ENCODE measurements at regions not wholly inside any gene's neighbourhood (a gene's known extent, or its start where the extent isn't known, plus 50 kb on each side); places are given as distances from the start of the nearest gene placed in this dataset.

GRCh38 chr11:128313931-128314330 lies 273.4 kb downstream of the ETS1 start:
- Mint-ChIP-seq H3K27me3 (no peaks in the 10 kb centered on the region), H3K4me3 (no peak overlapping the region), H3K27ac (peak overlapping the region; percentile 22), H3K4me1 (peaks cover 66% of the 10 kb centered on the region), H3K9me3 (ENCODE audit: low read depth) (peaks cover 29% of the 10 kb centered on the region), H3K36me3 (peaks cover 60% of the 10 kb centered on the region)
- ATAC-seq (no peak), DNase-seq (no peak)
- CTCF ChIA-PET: interaction anchor here (1.8 to 3.1 kb wide), 2 partner anchors 10 to 11 kb away, joined by 4 to 8 read pairs; no protein-coding TSS in a partner anchor

GRCh38 chr11:128311742-128312719 lies 275.3 kb downstream of the ETS1 start:
- peaks cover 49% of the 10 kb centered on the region for H3K4me1 Mint-ChIP-seq
- no peak for DNase-seq
- peaks cover 55% of the 10 kb centered on the region for H3K36me3 Mint-ChIP-seq
- H3K9me3 Mint-ChIP-seq (ENCODE audit: low read depth): peaks cover 29% of the 10 kb centered on the region
- no peak overlapping the region for H3K27ac Mint-ChIP-seq
- CTCF ChIA-PET: interaction anchor here (1.8 to 3.1 kb wide), 2 partner anchors 12 to 13 kb away, joined by 4 to 8 read pairs; no protein-coding TSS in a partner anchor
- ATAC-seq: peak; percentile 23
- no peak overlapping the region for H3K4me3 Mint-ChIP-seq
- no peaks in the 10 kb centered on the region for H3K27me3 Mint-ChIP-seq

DNA sequence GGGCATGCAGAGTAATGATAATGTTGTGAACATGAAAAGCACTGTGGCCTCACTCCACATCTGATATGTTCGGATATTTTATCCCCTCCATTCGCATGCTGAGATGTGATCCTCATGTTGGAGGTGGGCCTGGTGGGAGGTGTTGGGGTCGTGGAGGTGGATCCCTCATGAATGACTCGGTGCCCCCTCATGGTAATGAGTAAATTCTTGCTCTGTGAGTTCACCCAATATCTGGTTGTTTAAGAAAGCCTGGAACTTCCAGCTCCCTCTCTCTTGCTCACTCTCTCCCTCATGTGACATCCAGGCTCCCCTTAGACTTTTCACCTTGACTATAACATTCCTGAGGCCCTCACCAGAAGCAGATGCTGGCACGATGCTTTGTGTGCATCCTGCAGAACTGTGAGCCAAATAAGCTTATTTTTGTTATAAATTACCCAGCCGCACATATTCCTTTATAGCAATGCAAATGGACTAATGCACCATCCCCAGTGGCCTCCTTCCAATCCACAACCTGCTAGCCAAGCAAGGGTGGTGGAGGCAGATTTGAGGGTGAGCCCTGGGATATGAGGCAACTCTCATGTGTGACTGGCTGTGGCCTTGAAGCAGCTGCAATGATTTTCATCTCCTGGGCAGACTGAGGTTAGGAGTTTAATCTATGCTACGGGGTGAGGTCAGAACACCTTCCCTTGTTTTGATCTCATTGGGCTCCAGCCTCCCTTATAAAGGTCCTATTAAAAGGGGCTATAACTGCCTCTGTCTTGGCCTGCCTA lies 276.5 kb downstream of the ETS1 start:
- H3K36me3 Mint-ChIP-seq: peaks cover 48% of the 10 kb centered on the region
- H3K4me3 Mint-ChIP-seq: no peak overlapping the region
- H3K27me3 Mint-ChIP-seq: no peaks in the 10 kb centered on the region
- DNase-seq (no peak), ATAC-seq (peak; percentile 47)
- H3K27ac Mint-ChIP-seq: no peak overlapping the region
- H3K4me1 Mint-ChIP-seq: peaks cover 44% of the 10 kb centered on the region
- H3K9me3 Mint-ChIP-seq (ENCODE audit: low read depth): peaks cover 21% of the 10 kb centered on the region
- CTCF ChIA-PET: no interaction called here

DNA sequence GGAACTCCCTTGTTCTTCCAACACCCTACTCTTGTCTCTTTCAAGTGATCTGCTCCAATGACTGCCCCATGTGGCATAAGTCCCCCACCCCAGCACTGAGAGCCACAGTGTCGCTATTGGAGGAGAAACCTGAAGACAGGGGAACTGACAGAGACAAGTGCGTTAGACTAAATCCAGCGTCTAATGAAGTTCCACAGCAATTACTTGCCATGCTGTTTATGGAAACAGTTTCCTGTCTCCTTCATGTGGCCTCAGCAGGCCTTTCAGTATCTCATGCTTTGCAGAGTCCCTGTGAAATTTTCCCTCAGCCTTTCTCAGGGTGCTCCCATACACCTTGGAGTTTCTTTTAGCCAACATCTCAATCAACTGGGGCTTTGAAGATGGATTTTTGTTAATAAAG lies 277.4 kb downstream of the ETS1 start:
- no peak overlapping the region for H3K4me3 Mint-ChIP-seq
- peaks cover 17% of the 10 kb centered on the region for H3K9me3 Mint-ChIP-seq (ENCODE audit: low read depth)
- CTCF ChIA-PET: no interaction called here
- no peak for DNase-seq
- H3K27ac Mint-ChIP-seq: no peak overlapping the region
- H3K4me1 Mint-ChIP-seq: peaks cover 47% of the 10 kb centered on the region
- peaks cover 40% of the 10 kb centered on the region for H3K36me3 Mint-ChIP-seq
- ATAC-seq: no peak
- H3K27me3 Mint-ChIP-seq: no peaks in the 10 kb centered on the region

DNA sequence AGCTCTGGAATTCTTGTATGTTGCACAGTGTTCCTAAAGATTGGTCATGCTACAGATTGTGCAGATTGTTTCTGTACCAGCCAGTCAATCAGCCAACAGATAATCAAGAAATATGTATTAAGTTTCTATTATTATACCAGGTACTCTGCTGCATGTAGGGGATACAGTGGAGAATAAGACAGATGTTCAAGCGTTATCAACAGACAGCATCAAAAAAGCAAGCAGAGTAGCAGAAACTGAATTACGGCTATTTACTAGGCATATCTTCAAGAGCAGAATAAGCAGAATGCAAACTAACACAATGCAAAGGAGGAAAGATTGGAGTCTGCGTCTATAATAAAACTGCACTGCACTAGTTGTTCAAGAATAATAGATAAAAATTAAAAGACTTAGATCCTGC lies 278.6 kb downstream of the ETS1 start:
- H3K9me3 Mint-ChIP-seq (ENCODE audit: low read depth): peaks cover 9% of the 10 kb centered on the region
- H3K27me3 Mint-ChIP-seq: no peaks in the 10 kb centered on the region
- DNase-seq (no peak), ATAC-seq (no peak)
- H3K27ac Mint-ChIP-seq: no peak overlapping the region
- CTCF ChIA-PET: interaction anchor here (0.7 to 1.7 kb wide), 2 partner anchors 9 to 15 kb away, joined by 4 to 8 read pairs; no protein-coding TSS in a partner anchor
- peaks cover 53% of the 10 kb centered on the region for H3K4me1 Mint-ChIP-seq
- H3K4me3 Mint-ChIP-seq: no peak overlapping the region
- H3K36me3 Mint-ChIP-seq: peaks cover 31% of the 10 kb centered on the region

GRCh38 chr11:128305588-128305987 lies 281.8 kb downstream of the ETS1 start:
- Mint-ChIP-seq H3K36me3 (peaks cover 17% of the 10 kb centered on the region), H3K9me3 (ENCODE audit: low read depth) (peaks cover 3% of the 10 kb centered on the region), H3K4me1 (peaks cover 52% of the 10 kb centered on the region), H3K27me3 (no peaks in the 10 kb centered on the region), H3K4me3 (no peak overlapping the region), H3K27ac (peak overlapping the region; percentile 98)
- ATAC-seq: no peak
- CTCF ChIA-PET: interaction anchor here (1.3 to 2.3 kb wide), 7 partner anchors 9 to 414 kb away, joined by 3 to 18 read pairs (median 4); no protein-coding TSS in a partner anchor
- DNase-seq: no peak

GRCh38 chr11:128304666-128305485 lies 282.5 kb downstream of the ETS1 start:
- CTCF ChIA-PET: interaction anchor here (1.1 to 2.3 kb wide), 9 partner anchors 8 to 414 kb away, joined by 3 to 18 read pairs (median 4); no protein-coding TSS in a partner anchor
- Mint-ChIP-seq H3K4me3 (peak overlapping the region; percentile 34), H3K9me3 (ENCODE audit: low read depth) (peaks cover 3% of the 10 kb centered on the region), H3K4me1 (peaks cover 52% of the 10 kb centered on the region), H3K27ac (peak overlapping the region; percentile 98), H3K27me3 (no peaks in the 10 kb centered on the region), H3K36me3 (peaks cover 20% of the 10 kb centered on the region)
- ATAC-seq (peak; percentile 7), DNase-seq (no peak)

DNA sequence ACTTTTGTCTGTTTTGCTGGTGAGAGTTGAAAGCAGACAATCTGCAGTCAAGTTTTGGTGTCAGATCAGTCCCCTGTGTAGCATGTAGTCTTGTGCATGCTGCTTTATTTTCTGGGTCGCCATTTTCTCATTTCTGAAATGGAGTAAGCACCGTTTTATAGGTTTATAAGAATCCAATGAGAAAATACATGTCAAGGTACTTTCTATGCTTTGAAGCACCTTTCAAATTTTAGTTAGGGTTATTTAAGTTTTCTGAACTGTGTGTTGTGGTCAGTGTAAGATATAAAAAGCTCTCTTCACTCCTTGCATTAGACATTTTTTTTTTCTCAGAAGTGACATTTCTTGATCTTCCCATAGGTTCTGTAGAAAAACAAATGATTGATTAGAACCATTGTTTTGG lies 283.2 kb downstream of the ETS1 start:
- H3K27ac Mint-ChIP-seq: peak overlapping the region; percentile 98
- H3K36me3 Mint-ChIP-seq: peaks cover 23% of the 10 kb centered on the region
- H3K27me3 Mint-ChIP-seq: no peaks in the 10 kb centered on the region
- CTCF ChIA-PET: interaction anchor here (1.1 to 2.3 kb wide), 8 partner anchors 8 to 415 kb away, joined by 3 to 18 read pairs (median 4); no protein-coding TSS in a partner anchor
- H3K9me3 Mint-ChIP-seq (ENCODE audit: low read depth): peaks cover 3% of the 10 kb centered on the region
- DNase-seq (no peak), ATAC-seq (no peak)
- H3K4me1 Mint-ChIP-seq: peaks cover 60% of the 10 kb centered on the region
- peak overlapping the region; percentile 34 for H3K4me3 Mint-ChIP-seq

DNA sequence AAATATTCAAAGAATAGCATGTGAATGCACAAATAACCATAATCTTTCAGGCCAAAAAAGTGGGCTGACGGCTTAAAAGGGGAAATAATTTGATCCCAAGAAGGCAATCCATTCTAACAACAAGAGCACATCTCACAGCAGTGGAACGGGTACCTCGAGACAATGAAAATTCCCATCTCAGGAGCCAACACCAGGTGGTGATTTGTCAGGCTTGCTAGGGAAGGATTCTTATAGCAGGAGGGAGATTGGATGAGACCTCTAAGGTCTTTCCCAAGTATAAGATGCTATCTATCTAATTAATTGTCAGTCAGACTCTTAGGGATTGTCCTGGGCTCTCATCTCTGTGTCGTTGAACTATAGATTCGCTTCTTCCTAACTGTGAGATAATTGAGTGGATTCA lies 284.0 kb downstream of the ETS1 start:
- CTCF ChIA-PET: interaction anchor here (0.8 to 7.4 kb wide), 17 partner anchors 12 to 527 kb away, joined by 3 to 82 read pairs (median 4); no protein-coding TSS in a partner anchor
- H3K4me3 Mint-ChIP-seq: peak overlapping the region; percentile 34
- H3K27ac Mint-ChIP-seq: peak overlapping the region; percentile 98
- H3K36me3 Mint-ChIP-seq: peaks cover 22% of the 10 kb centered on the region
- ATAC-seq (no peak), DNase-seq (no peak)
- no peaks in the 10 kb centered on the region for H3K27me3 Mint-ChIP-seq
- peaks cover 3% of the 10 kb centered on the region for H3K9me3 Mint-ChIP-seq (ENCODE audit: low read depth)
- peaks cover 67% of the 10 kb centered on the region for H3K4me1 Mint-ChIP-seq

DNA sequence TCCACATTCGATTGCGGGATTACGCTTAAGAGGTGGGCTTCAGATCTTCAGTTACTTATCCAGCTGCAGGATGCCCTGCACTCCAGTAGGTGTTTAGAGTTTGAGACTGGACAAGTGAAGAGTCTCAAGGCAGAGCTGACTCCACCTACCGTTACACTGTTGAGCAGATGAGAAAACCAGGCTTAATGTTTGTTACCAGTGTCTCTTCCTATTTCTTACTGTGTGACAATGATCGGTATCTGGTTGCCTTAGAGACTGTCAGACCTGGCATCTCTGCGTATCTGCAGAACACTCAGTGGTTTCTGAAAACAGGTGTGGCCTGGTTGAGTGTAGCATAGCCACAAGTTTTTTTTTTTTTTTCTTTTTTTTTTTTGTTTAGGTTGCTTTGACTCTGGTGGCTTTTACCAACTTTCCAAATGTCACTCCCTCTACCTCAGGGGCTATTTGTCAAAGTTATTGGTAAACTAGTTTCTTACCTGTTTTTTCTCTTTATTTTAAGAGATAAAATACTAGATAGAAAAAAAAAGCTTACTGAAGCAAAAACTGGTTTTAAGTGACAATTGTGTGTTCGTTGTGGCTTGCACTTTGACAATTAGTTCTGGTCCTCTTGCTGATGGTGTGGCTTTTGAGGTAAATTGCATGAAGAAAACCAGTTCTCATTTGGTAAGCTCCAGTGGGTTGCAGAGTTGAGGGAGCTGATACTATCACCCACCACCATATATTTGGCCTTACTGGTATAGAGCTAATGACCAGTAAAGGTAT lies 284.8 kb downstream of the ETS1 start:
- DNase-seq (peak; percentile 88), ATAC-seq (peak; percentile 91)
- no peaks in the 10 kb centered on the region for H3K27me3 Mint-ChIP-seq
- CTCF ChIA-PET: interaction anchor here (0.6 to 7.4 kb wide), 24 partner anchors 12 to 528 kb away, joined by 3 to 82 read pairs (median 4); no protein-coding TSS in a partner anchor
- peak overlapping the region; percentile 90 for H3K4me3 Mint-ChIP-seq
- peaks cover 74% of the 10 kb centered on the region for H3K4me1 Mint-ChIP-seq
- H3K9me3 Mint-ChIP-seq (ENCODE audit: low read depth): peaks cover 3% of the 10 kb centered on the region
- peaks cover 16% of the 10 kb centered on the region for H3K36me3 Mint-ChIP-seq
- peak overlapping the region; percentile 98 for H3K27ac Mint-ChIP-seq

- Mint-ChIP-seq H3K9me3 (ENCODE audit: low read depth) (peaks cover 3% of the 10 kb centered on the region), H3K4me3 (peak overlapping the region; percentile 90), H3K36me3 (peaks cover 20% of the 10 kb centered on the region), H3K4me1 (peaks cover 82% of the 10 kb centered on the region), H3K27ac (peak overlapping the region; percentile 98), H3K27me3 (no peaks in the 10 kb centered on the region)
- CTCF ChIA-PET: interaction anchor here (0.8 to 7.4 kb wide), 15 partner anchors 11 to 529 kb away, joined by 3 to 82 read pairs (median 7); no protein-coding TSS in a partner anchor
- DNase-seq (no peak), ATAC-seq (no peak)
Observed at GRCh38 chr11:128301756-128302155, 285.6 kb downstream of the ETS1 start.

DNA sequence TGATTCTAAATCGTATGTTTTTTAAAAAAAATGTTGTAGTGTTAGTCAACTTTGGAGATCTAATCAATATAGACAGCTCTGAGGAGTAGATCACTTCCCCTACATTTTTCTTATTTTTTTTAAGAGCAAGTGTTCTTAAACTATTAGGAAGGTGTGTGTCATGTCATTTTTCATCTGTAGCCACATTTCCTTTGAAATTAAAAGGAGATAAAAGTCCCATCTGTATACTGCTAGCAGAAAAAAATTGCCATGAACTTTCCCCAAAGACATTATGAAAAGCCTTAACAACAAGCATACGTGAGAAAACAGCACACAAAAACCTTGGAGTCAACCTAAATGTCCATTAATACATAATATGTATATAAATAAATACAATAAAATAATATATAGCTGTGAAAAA lies 286.6 kb downstream of the ETS1 start:
- Mint-ChIP-seq H3K27me3 (no peaks in the 10 kb centered on the region), H3K4me3 (peak overlapping the region; percentile 90), H3K4me1 (peaks cover 84% of the 10 kb centered on the region), H3K9me3 (ENCODE audit: low read depth) (peaks cover 3% of the 10 kb centered on the region), H3K36me3 (peaks cover 22% of the 10 kb centered on the region), H3K27ac (peak overlapping the region; percentile 98)
- DNase-seq: no peak
- no peak for ATAC-seq
- CTCF ChIA-PET: interaction anchor here (1.0 to 7.4 kb wide), 12 partner anchors 10 to 331 kb away, joined by 3 to 82 read pairs (median 7); no protein-coding TSS in a partner anchor
